22Rv1 (cell line): ENCODE measurements at regions not wholly inside any gene's neighbourhood (a gene's known extent, or its start where the extent isn't known, plus 50 kb on each side); places are given as distances from the start of the nearest gene placed in this dataset.

ENCODE experiments used
- H3K27ac ChIP-seq: fragments of 450-650 bp; 2 replicates; pipeline ENCODE4 v1.5.1; 2017
- CTCF ChIP-seq: fragments of 450-650 bp; IDR thresholded peaks from 2 replicates; pipeline ENCODE4 v1.5.1; 2017; ENCODE audit warnings: mild to moderate bottlenecking
- ZFX ChIP-seq: fragments of 450-650 bp; IDR thresholded peaks from 2 replicates; pipeline ENCODE4 v1.6.1; 2017; ENCODE audit warnings: antibody characterized with exemption, borderline replicate concordance

GRCh38 chr6:56904068-56904467, 50.8 kb upstream of the BEND6 start:
- H3K27ac ChIP-seq, result no peak overlapping the region
- TF ChIP-seq CTCF (no peak), ZFX (no peak)

- no peak overlapping the region for H3K27ac ChIP-seq
Measured at GRCh38 chr6:56902641-56903464, 52.1 kb upstream of the BEND6 start.

GRCh38 chr6:56900784-56901183, 54.1 kb upstream of the BEND6 start:
- no peak overlapping the region for H3K27ac ChIP-seq
- TF ChIP-seq CTCF (no peak), ZFX (no peak)

More at GRCh38 chr6:56902641-56903464, 52.1 kb upstream of the BEND6 start:
- TF ChIP-seq ZFX (no peak), CTCF (peak; percentile 94)

- H3K27ac ChIP-seq, result no peak overlapping the region
- TF ChIP-seq CTCF, result no peak
- no peak for TF ChIP-seq ZFX
Measured at GRCh38 chr6:56899753-56900152, 55.2 kb upstream of the BEND6 start.

GRCh38 chr6:56899311-56899710, 55.6 kb upstream of the BEND6 start:
- TF ChIP-seq CTCF, result no peak
- no peak for TF ChIP-seq ZFX
- no peak overlapping the region for H3K27ac ChIP-seq

- TF ChIP-seq CTCF (no peak), ZFX (no peak)
- H3K27ac ChIP-seq, result no peak overlapping the region
Measured at GRCh38 chr6:56897789-56898529, 56.9 kb upstream of the BEND6 start.

- H3K27ac ChIP-seq, result no peak overlapping the region
- TF ChIP-seq CTCF (0 out of 2 replicates have a peak, but pooled peaks have one; percentile 5), ZFX (no peak)
Measured at GRCh38 chr6:56891754-56892153, 63.2 kb upstream of the BEND6 start.
